HEK293T (cell line): ENCODE measurements at regions not wholly inside any gene's neighbourhood (a gene's known extent, or its start where the extent isn't known, plus 50 kb on each side); places are given as distances from the start of the nearest gene placed in this dataset.

Experiments used
- ARNT ChIP-seq: fragments of 450-650 bp; IDR thresholded peaks from 2 replicates; pipeline ENCODE4 v1.6.1; 2017; ENCODE audit warnings: mild to moderate bottlenecking
- BHLHE40 ChIP-seq: fragments of 450-650 bp; IDR thresholded peaks from 2 replicates; pipeline ENCODE4 v1.6.1; 2016; ENCODE audit warnings: mild to moderate bottlenecking, moderate library complexity, borderline replicate concordance
- FOXM1 ChIP-seq: fragments of 450-650 bp; IDR thresholded peaks from 2 replicates; pipeline ENCODE4 v1.6.1; 2017; ENCODE audit warnings: mild to moderate bottlenecking, borderline replicate concordance
- L3MBTL2 ChIP-seq: fragments of 450-650 bp; conservative IDR thresholded peaks from 2 replicates; pipeline ENCODE4 v1.6.1; 2016; ENCODE audit warnings: mild to moderate bottlenecking
- NFRKB ChIP-seq: fragments of 450-650 bp; IDR thresholded peaks from 2 replicates; pipeline ENCODE4 v1.6.1; 2016; ENCODE audit warnings: mild to moderate bottlenecking, moderate library complexity
- SP1 ChIP-seq: fragments of 450-650 bp; IDR thresholded peaks from 2 replicates; pipeline ENCODE4 v1.6.1; 2017
- TARDBP ChIP-seq: fragments of 450-650 bp; IDR thresholded peaks from 2 replicates; pipeline ENCODE4 v1.6.1; 2016

- TF ChIP-seq TARDBP (no peak), FOXM1 (no peak), ARNT (no peak), L3MBTL2 (no peak), BHLHE40 (no peak), NFRKB (no peak), SP1 (no peak)
These were observed 201.0 kb upstream of the RTL1 start for GRCh38 chr14:101104485-101104884.
